22Rv1 (cell line): ENCODE measurements at regions not wholly inside any gene's neighbourhood (a gene's known extent, or its start where the extent isn't known, plus 50 kb on each side); places are given as distances from the start of the nearest gene placed in this dataset.

Experiments used
- H3K27ac ChIP-seq: fragments of 450-650 bp; 2 replicates; pipeline ENCODE4 v1.5.1; 2017
- CTCF ChIP-seq: fragments of 450-650 bp; IDR thresholded peaks from 2 replicates; pipeline ENCODE4 v1.5.1; 2017; ENCODE audit warnings: mild to moderate bottlenecking
- ZFX ChIP-seq: fragments of 450-650 bp; IDR thresholded peaks from 2 replicates; pipeline ENCODE4 v1.6.1; 2017; ENCODE audit warnings: antibody characterized with exemption, borderline replicate concordance

- TF ChIP-seq CTCF (no peak), ZFX (no peak)
- no peak overlapping the region for H3K27ac ChIP-seq
These were observed 482.0 kb downstream of the MID1IP1 start for GRCh38 chrX:39283239-39283638.

- TF ChIP-seq CTCF (no peak), ZFX (no peak)
- no peak overlapping the region for H3K27ac ChIP-seq
These were observed 487.3 kb downstream of the MID1IP1 start for GRCh38 chrX:39288592-39288991.

- no peak overlapping the region for H3K27ac ChIP-seq
- TF ChIP-seq ZFX (no peak), CTCF (no peak)
These were observed 488.6 kb downstream of the MID1IP1 start for GRCh38 chrX:39289827-39290226.

- TF ChIP-seq CTCF (no peak), ZFX (no peak)
- H3K27ac ChIP-seq: no peak overlapping the region
These were observed 491.9 kb downstream of the MID1IP1 start for GRCh38 chrX:39293203-39293602.

- no peak for TF ChIP-seq CTCF
- TF ChIP-seq ZFX: no peak
- no peak overlapping the region for H3K27ac ChIP-seq
These were observed 495.2 kb downstream of the MID1IP1 start for GRCh38 chrX:39296472-39296871.

- no peak overlapping the region for H3K27ac ChIP-seq
- TF ChIP-seq ZFX (no peak), CTCF (no peak)
These were observed 497.6 kb downstream of the MID1IP1 start for GRCh38 chrX:39298821-39299220.

- TF ChIP-seq ZFX (no peak), CTCF (no peak)
- no peak overlapping the region for H3K27ac ChIP-seq
These were observed 498.4 kb downstream of the MID1IP1 start for GRCh38 chrX:39299615-39300014.
